ENCODE measurements at regions not wholly inside any gene's neighbourhood (a gene's known extent, or its start where the extent isn't known, plus 50 kb on each side); places are given as distances from the start of the nearest gene placed in this dataset.
"Not testable (repeated sequence)": the region's sequence is repeated elsewhere in the genome, so short reads cannot be mapped to it uniquely, and the experiment has no call there.

DNA sequence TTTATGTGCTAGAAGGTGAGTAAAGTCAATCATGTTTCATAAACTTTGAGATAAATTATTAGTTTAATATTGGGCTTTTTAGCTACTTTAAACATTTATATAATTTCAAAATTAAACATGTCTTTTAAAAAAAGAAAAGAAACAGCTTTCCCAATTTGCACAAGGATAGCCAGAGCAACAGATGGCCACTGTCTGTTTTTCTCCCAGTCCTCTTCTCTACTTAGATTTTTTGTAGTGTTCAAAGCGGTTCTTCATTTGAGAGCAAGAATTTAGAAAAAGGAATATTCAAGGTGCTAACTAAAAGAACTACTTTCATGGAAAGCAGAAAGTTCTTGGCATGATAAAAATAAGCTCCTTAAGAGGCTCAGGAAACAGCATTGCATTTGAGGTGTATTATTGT is 128.3 kb upstream of the MIR17HG start:
- no peak for DNase-seq (ENCODE audit: low spot score)

DNA sequence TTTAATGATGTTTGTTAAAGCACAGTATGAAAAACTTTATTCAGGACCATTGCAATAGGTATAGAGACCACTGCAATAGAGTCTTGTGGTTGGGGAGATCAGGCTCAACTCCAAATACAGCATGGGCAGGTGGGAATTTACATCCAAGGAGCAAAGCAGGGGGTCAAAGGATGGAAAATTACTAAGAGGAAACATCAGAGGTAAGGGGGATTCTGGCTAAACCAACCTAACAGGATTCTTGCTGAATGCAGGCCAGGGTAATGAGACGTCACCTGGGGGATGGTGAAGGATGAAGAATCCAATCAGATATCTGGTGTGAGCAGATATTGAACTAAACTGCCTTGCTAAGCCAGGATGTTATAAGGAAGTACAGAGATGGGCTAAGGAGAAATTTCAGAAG is 126.6 kb upstream of the MIR17HG start:
- DNase-seq (ENCODE audit: low spot score) = no peak

DNA sequence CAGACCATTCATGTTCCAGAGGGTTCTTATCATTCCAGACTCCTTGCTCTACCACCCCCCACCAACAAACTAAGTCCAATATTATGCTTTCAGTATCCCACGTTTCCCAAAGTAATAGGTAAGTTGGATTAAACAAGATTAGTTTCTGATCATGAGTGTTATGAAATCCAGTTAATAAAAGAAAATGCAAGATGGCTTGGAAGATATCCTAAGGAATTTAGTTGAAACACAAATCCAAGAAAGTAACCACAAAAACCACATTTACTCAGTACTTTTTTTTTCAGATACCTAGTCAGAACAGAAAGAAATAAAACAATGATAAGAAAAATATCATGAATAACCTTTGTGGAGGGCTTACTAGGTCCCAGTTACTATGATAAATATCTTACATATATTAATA is 119.4 kb upstream of the MIR17HG start:
- no peak for DNase-seq (ENCODE audit: low spot score)

DNA sequence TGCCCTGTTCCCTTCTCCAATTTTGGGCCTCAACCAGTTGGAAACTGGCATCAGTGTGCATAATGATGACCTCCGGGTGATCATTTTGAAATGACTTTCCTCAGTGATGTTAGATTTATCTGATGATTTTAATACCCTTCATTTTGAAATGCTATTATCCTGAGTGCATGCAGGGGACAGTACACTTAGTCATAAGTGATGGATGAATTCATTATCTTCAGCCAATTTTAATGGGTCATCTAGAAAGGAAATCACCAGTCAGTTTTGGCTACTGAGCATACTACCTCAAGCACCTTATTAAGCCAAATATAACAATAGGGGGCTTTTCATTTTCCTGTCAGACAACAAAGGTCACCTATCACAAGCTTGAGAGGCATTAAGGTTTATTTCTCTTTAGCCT is 118.5 kb upstream of the MIR17HG start:
- no peak for DNase-seq (ENCODE audit: low spot score)

DNA sequence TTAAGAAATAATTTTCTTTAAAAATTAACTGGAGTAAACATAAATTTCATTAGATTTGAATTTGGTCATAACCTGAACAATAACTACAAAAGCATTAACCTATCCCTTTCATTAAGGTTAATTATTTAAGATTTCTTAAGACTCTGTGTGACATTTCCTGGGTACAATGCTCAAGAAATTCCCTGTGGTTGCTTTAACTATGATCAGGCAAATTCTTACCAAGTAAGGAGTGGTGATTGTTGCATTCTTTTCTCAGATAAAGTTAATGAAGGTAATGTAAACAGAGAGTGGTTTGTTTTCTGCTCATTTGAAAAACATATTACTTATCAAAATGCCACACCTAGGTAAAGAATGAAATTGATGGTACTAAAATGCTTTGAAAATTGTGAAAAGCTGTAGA is 114.8 kb upstream of the MIR17HG start:
- no peak for DNase-seq (ENCODE audit: low spot score)

DNA sequence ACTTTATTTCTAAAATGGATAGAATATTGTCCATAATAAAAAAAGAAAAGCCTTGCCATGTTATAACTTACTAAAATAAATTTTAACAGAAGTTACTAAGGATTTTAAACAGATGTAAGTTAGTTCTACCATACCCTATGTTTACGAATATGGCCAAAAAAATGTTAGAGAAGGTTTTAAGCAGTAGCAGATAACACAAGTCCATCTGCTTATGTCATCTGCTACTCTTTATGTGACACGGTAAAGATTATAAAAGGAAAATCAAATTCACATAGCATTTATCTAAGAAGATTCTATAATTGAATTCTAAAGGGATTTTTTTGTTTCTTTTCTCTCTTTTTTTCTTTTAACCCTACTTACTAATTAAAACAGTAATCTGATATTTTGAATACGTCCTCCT is 114.2 kb upstream of the MIR17HG start:
- DNase-seq (ENCODE audit: low spot score) = no peak

DNA sequence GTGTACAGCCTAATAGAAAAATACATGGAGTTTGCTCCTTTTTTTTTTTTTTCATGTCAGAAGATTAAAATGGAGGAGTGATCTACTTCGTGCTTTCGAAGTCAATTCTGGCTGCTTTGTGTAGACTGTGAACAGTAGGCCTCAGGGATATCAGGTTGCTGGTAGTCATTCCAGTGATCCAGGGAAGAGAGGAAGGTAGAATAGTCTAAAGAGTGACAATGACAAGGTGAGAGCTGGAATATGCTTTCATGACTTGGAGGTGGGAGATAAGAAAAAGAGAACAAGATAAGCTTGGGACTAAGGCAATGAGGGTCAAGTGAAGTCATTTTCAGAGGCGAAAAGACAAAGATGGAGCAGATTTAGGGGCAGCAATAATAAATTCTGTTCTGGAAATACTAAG is 111.3 kb upstream of the MIR17HG start:
- DNase-seq (ENCODE audit: low spot score) = no peak

DNA sequence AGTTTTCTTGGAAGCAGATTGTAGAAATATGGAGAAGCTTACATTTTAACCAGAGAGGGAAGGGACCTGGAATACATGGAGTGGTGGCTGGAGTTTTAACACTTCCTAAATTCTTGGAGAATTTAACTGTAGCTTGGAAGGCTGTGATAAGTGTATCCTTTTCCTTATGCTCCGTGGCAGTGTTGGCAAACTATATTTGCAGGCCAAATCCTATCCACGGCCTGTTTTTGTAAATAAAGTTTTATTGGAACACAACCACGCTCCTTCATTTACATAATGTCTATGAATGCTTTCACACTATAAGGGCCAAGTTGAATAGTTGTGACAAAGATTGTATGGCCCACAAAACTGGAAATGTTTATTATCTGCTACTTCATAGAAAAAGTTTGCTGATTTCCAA is 110.6 kb upstream of the MIR17HG start:
- no peak for DNase-seq (ENCODE audit: low spot score)

DNA sequence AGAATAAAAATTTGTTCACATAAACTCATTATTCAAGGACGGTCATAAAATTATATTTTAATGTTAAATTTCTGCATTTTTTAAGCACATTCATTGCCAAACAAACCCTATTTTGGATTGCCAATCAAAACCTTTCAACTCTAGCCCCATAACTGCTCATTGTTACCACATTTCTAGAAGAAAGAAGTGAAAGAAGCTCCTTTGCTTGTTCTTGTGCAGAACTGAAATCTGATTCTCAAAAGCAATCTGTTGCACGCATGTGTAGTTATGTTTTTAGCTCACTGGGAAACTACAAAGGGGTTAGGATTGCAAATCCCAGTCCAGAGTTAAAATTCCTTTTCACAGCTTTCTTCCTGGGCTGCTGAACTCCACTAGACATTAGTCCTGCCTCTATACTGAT is 109.5 kb upstream of the MIR17HG start:
- DNase-seq (ENCODE audit: low spot score) = no peak

DNA sequence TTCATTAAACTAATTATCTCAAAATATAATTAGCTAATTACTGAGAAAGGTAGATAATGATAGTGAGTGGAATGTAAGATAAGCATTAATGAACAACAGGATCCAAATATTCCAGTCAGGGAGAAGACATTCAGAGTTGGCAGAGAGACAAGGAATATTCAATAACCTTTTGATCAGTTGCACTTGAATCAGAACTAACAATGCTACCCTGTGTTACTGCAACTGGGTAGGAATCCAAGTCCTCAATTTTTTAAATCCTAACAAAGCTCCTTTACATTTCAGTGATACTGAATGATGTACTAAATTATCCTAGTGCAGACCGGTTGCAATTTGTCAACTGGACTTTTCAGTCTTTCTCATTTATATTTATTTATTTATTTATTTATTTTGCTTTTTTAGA is 107.1 kb upstream of the MIR17HG start:
- no peak for DNase-seq (ENCODE audit: low spot score)

DNA sequence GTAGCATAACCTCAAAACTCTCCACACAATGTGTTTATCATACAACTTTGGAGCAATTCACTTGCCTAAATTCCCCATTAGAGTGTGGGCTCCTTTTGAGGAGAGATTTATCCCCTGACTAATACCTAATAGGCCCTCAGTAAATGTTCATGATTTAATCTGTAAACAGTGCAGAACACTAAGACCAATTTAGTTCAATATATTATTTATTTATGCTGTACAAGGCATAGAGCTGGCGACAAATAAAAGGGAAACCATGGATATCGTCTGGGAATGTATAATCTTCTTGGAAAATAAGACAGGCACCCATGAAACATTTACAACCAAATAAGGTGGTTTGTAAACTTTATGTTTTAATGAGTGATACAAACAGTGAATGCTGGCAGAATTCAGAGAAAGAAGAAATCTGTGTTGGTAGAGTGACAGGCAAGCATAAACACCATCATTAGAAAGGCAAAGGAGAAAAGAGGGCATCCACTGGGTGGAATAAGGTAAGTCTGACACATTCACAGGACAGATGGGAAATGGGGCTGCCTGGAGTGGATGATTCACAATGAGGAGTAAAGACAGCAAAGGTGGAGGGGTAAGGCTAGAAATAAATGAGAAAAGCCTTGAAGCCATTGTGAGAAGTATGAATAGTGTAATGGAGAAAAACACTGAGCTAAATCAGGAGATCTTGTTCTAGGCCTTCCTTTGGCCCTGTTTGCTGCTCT is 106.1 kb upstream of the MIR17HG start:
- no peak for DNase-seq (ENCODE audit: low spot score)

DNA sequence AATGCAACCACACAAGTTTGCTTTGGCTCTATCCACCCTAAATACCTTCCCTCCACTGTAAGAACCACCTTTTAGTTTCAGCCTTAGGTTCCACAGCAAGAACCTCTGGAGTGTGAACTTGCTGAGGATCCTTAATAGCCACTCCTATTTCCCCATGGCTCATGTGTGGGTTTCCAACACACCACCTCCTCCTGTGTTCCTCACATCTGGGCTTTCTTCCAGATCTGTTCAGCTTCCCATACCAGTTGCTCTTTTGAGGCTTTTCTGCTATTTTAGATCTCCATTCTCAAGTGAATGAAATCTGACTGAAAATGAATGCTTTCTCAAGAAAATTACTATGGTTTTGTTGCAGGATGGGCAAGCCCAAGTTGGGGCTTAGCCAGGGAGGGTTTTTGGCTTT is 104.8 kb upstream of the MIR17HG start:
- no peak for DNase-seq (ENCODE audit: low spot score)

DNA sequence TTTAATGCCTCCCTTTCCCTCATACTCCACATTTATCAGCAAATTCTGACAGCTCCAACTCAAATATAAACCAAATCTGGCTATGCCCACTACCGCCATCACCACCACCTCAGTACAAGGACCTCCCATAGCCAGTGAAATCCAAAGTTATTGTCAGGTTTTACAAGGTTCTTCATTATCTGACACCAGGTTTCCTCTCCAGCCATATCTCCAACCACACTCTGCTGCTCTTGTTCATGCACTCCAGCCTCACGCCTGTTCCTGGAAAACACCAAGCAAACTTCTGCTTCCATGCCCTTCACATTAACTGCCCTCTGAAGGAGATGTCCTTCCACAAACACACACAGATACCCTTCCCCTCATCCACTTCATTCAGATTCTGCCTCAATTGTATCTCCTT is 102.2 kb upstream of the MIR17HG start:
- DNase-seq (ENCODE audit: low spot score) = no peak

DNA sequence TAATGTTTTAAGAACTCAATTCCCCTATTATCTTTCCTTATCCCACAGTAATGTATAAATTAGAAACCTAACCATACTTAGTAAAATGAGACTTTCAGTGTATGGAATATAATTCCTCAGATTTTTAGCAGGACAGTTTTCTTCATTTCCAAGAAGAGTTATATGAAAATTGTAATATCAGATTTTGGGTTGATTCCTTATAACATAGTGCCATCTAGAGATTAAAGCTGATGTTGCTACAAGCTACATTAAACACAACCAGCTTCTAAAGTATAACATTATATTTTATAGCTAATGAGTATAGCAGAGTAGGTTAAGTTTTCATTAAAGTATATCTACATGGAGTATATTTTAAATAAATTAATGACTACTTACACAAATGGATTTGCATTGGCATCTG is 99.7 kb upstream of the MIR17HG start:
- no peak for DNase-seq (ENCODE audit: low spot score)

DNA sequence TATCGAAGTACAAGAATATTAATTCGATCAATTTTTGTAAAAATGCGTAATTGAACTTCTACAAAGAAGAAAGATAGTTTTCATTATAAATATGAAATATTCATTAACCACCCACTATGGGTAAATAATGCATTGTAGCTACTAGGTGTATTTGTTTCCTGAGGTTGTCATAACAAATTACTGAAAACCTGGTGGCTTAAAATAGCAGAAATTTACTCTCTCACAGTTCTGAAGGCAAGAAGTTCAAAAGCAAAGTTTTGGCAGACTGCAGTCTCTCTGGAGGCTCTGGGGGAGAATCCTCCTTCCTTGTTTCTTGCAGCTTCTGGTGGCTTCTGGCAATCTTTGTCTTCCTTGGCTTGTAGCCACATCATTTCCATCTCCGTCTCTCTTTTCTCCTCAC is 99.2 kb upstream of the MIR17HG start:
- DNase-seq (ENCODE audit: low spot score) = no peak

DNA sequence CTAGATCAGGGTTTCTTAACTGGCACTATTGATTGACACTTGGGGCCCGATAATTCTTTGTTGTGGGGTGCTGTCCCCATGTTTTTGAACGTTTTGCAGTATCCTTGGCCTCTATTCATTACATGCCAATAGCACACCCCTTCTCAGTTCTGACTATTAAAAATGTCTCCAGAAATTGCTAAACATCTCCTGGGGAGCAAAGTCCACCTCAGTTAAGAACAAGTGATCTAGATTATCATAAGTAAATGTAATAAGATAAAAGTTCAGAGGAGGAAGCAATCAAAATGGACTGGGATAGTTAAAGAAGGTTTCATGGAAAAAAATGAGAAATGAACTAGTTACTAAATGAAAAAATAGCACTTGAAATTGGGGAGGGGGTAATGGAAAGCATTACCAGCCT is 98.1 kb upstream of the MIR17HG start:
- no peak for DNase-seq (ENCODE audit: low spot score)

DNA sequence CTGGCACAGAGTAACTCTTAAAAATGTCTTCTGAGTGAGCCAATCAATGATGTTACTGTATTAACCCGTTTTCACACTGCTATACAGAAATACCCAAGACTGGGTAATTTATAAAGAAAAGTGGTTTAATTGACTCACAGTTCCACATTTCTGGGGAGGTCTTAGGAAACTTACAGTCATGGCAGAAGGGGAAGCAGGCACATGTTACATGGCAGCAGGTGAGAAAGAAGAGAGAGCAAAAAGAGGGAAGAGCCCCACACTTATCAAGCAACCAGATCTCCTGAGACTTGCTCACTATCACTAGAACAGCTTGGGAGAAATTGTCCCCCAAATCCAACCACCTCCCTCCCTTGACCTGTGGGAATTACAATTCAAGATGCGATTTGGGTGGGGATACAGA is 97.6 kb upstream of the MIR17HG start:
- DNase-seq (ENCODE audit: low spot score) = no peak

DNA sequence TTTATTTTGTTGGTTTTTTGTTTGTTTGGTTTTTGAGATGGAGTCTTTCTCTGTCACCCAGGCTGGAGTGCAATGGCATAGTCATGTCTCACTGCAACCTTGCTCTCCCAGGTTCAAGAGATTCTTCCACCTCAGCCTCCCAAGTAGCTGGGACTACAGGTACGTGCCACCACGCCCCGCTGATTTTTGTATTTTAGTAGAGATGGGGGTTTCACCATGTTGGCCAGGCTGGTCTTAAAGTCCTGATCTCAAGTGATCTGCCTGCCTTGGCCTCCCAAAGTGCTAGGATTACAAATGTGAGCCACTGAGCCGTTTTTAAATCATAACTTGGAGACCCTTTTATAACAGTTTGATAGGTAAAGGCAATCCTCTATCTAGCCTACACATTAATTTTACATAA is 95.9 kb upstream of the MIR17HG start:
- not testable (repeated sequence) for DNase-seq (ENCODE audit: low spot score)

DNA sequence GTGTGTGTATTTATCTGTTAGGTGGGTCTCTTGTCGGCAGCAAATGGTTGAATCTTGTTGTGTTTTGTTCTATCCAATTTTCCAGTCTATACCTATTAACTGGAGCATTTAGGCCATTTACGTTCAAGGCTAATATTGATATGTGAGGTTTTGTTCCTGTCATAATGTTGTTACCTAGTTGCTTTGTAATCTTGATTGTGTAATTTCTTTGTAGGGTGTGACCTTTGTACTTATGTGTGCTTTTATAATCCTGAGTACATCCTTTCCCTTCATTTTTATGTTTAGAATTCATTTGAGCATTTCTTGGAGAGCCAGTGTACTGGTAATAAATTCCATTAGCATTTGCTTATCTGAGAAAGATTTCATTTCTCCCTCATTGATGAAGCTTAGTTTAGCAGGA is 83.0 kb upstream of the MIR17HG start:
- no peak for DNase-seq (ENCODE audit: low spot score)

DNA sequence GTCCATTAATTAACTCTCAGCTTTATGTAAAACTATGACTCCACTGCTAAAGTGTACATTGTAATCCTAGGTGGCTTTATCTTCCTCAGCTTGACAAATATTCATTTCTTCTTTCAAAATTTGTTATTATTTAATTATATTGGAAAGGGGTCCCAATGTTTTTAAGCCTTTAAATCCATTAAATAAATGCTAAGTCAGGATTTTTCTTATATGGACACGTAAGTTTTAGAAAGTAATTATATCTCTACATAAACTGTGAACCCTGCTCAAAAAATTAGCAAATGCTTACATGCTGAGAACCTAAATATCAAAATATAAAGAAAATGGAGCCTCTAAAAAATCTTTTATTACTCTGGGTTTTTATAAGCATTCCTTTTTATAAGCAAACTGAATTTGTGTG is 78.2 kb upstream of the MIR17HG start:
- no peak for DNase-seq (ENCODE audit: low spot score)

DNA sequence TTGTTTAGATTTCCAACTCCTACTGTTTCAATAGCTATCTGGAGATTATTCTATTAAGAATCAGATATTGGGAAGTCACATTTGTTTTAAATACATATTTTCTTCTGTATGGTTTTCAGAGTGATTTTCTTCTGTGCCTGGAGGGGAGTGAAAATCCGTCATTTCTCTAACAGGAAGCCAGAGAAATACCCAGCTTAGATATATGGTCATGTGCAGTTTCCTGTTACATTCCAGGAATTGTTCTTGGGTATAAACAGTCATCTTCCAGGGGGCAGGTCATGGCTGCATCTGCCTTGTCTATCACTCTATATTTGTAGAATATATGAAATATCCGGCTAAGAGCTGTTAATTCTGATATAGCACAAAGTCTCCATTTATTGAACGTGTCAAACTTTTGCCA is 77.5 kb upstream of the MIR17HG start:
- no peak for DNase-seq (ENCODE audit: low spot score)

DNA sequence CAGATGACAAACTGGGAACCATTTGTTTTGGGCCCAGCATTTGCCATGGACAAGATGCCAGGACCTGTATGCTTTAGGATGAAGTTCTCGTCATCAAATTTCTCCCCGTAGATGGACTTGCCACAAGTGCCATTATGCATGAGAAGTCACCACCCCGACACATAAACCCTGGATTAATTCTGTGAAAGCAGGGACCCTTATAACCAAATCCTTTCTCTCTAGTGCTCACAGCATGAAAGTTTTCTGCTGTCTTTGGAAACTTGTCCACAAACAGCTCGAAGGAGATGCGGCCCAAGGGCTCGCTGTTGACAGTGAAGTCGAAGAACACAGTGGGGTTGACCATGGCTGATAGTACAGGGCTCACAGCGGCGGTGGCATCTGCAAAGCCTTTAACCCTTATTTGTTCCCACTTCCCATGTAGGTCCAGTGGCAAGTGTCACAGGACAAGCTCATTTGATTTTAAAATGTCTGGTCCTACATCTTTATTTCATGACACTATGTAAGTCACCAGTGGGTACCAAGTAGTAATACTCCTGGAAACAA is 75.2 kb upstream of the MIR17HG start:
- DNase-seq (ENCODE audit: low spot score) = no peak

DNA sequence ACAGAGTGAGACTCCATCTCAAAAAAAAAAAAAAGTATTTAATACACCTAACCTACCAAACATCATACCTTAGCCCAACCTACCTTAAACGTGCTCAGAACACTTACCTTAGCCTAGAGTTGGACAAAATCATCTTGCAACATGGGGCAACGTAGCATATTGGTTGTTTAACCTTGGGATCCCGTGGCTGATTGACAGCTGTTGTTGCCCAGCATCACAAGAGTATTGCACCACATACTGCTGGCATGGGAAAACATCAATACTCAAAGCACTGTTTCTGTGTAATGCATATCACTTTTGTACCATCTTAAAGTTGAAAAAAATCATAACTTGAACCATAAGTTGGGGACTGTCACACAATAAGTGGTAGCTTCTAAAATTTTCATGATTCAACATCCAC is 73.8 kb upstream of the MIR17HG start:
- no peak for DNase-seq (ENCODE audit: low spot score)

DNA sequence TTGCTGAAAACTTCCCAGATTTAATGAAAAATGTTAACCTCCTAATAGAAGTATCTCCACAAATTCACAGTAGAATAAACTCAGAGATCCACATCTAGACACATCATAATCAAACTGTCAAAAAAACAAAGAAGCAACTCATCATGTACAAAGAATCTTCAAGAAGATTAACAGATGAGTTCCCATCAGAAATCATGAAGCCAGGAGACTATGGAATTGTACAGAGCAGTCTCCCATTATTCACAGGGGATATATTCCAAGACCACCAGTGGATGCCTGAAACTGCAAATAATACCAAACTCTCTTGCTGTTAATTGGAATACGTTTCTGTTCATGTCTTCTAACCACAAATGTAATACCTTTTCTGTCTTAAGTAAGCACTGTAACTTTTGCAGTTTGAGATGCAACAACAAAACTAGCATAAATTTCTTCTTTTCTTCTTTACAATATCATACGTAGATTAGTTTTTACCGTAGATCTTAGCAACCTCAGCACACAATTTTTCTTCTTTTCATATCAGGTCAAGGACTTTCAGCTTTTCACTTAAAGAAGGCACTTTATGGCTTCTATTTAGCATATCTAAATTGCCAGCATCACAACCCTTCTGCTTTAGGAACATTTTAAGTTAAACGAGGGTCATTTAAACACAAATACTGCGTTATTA is 70.3 kb upstream of the MIR17HG start:
- no peak for DNase-seq (ENCODE audit: low spot score)

Data from activated CD4-positive, alpha-beta T cell treated with anti-CD3 and anti-CD28 coated beads, Interleukin-2, Interleukin-4, amounts not matched to agents 100 ng/mL and 50 ng/mL, durations not matched to agents 16 hours and 8 hours (primary cell).